Neural cell (in vitro differentiated cells): ENCODE measurements at regions not wholly inside any gene's neighbourhood (a gene's known extent, or its start where the extent isn't known, plus 50 kb on each side); places are given as distances from the start of the nearest gene placed in this dataset.

ENCODE experiments used
- SMC3 ChIP-seq: fragments of 450-650 bp; conservative IDR thresholded peaks from 2 replicates; pipeline ENCODE4 v1.6.1; 2014; ENCODE audit warnings: antibody characterized with exemption, mild to moderate bottlenecking, moderate library complexity; ENCODE audit not compliant: poor library complexity
- TF ChIP-seq, protein P1 (sequence below): fragments of 450-650 bp; IDR thresholded peaks from 2 replicates; pipeline ENCODE4 v1.5.1; 2014; ENCODE audit warnings: antibody characterized with exemption, mild to moderate bottlenecking, moderate library complexity; ENCODE audit not compliant: poor library complexity, severe bottlenecking

DNA sequence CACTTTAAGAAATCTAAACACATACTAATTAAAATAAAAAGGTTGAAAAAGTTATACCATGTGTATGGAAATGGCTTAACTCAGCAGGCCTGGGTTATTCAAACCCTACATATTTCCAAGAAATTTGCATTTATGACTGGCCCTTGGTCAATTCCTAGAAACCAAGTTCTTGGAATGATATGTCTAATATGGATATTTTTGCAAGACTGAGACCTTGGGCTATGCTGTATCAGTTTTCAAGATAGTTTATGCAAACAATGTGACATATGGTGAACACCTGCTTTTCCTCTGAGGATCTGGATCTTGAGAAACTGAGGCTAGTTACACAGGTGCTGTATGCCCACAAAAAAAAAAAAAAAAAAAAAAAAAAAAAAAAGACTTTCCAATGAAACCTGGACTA, 536.9 kb upstream of the HS3ST5 start:
- TF ChIP-seq, protein P1, sequence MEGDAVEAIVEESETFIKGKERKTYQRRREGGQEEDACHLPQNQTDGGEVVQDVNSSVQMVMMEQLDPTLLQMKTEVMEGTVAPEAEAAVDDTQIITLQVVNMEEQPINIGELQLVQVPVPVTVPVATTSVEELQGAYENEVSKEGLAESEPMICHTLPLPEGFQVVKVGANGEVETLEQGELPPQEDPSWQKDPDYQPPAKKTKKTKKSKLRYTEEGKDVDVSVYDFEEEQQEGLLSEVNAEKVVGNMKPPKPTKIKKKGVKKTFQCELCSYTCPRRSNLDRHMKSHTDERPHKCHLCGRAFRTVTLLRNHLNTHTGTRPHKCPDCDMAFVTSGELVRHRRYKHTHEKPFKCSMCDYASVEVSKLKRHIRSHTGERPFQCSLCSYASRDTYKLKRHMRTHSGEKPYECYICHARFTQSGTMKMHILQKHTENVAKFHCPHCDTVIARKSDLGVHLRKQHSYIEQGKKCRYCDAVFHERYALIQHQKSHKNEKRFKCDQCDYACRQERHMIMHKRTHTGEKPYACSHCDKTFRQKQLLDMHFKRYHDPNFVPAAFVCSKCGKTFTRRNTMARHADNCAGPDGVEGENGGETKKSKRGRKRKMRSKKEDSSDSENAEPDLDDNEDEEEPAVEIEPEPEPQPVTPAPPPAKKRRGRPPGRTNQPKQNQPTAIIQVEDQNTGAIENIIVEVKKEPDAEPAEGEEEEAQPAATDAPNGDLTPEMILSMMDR: no peak
- TF ChIP-seq SMC3: no peak
